GM12878 (cell line): ENCODE measurements at regions not wholly inside any gene's neighbourhood (a gene's known extent, or its start where the extent isn't known, plus 50 kb on each side); places are given as distances from the start of the nearest gene placed in this dataset.

Experiments
- ATAC-seq: fragments of 200-7000 bp; cut with Tn5 transposase; 3 replicates; pipeline ENCODE4 v1.9.1; 2020; ENCODE audit warnings: mild to moderate bottlenecking, moderate library complexity
- BruUV-seq: library from RNA; stranded (reverse); fragments of 400-500 nt; replicated peaks from 2 replicates; lab custom pipeline; 2021; lab: Mats Ljungman, UMichigan
- CTCF ChIA-PET: fragments of 300-600 bp; sonication (Branson Sonifier 250); formaldehyde crosslinking; extraction: SDS; loops from one replicate; lab custom pipeline; 2021; ENCODE audit warnings: inconsistent platforms; lab: Yijun Ruan, JAX
- POLR2A ChIA-PET: fragments of 350-600 bp; formaldehyde crosslinking; extraction: SDS; loops from one replicate; lab custom pipeline; 2021; ENCODE audit warnings: inconsistent platforms; lab: Charles Lee
- RAD21 ChIA-PET: fragments of 300-600 bp; sonication (Branson Sonifier 250); formaldehyde crosslinking; loops from one replicate; lab custom pipeline; 2023; ENCODE audit warnings: antibody characterized with exemption; ENCODE audit not compliant: unreplicated experiment; lab: Charles Lee
- SMC1A ChIA-PET: fragments of 300-600 bp; sonication (Branson Sonifier 250); formaldehyde crosslinking; loops from one replicate; lab custom pipeline; 2023; ENCODE audit not compliant: unreplicated experiment, uncharacterized antibody; lab: Charles Lee
- DNase-seq: peaks from one replicate; pipeline ENCODE4 v3.0.0-alpha.2; 2011; ENCODE audit warnings: low read depth, low spot score
- FAIRE-seq: peaks from 3 replicates; lab custom pipeline; 2011; peaks lifted over from hg19 to GRCh38; lab: Jason Lieb, UNC
- H2AFZ ChIP-seq: 2 replicates; pipeline ENCODE4 v1.6.0; 2011; ENCODE audit warnings: low read depth, low read length, control low read depth; ENCODE audit not compliant: control insufficient read depth
- H3K27ac ChIP-seq: 2 replicates; pipeline ENCODE4 v1.5.1; 2011; ENCODE audit warnings: control low read depth; ENCODE audit not compliant: control insufficient read depth, insufficient read depth
- H3K27me3 ChIP-seq, 2 experiments: replicated peaks in 1 of 2; 2 replicates each; pipeline versions ENCODE4 v1.6.0 to v1.6.1; 2011; ENCODE audit warnings: low read length in 1 of 2; ENCODE audit not compliant: control insufficient read depth in 2 of 2, insufficient read depth in 2 of 2
- H3K36me3 ChIP-seq, 2 experiments: 2 replicates each; pipeline ENCODE4 v1.5.1; 2011; ENCODE audit warnings: low read length in 1 of 2; ENCODE audit not compliant: control insufficient read depth in 2 of 2, insufficient read depth in 2 of 2
- H3K4me1 ChIP-seq: 2 replicates; pipeline ENCODE4 v1.6.1; 2011; ENCODE audit warnings: mild to moderate bottlenecking, low read length, moderate library complexity, mixed read lengths; ENCODE audit not compliant: control insufficient read depth, insufficient read depth
- H3K4me2 ChIP-seq: 2 replicates; pipeline ENCODE4 v1.6.0; 2011; ENCODE audit warnings: control low read depth; ENCODE audit not compliant: control insufficient read depth, insufficient read depth
- H3K4me3 ChIP-seq: fragments of 200-600 bp; sonication (generic); 2 replicates; pipeline ENCODE4 v1.5.1; 2016
- H3K79me2 ChIP-seq: 2 replicates; pipeline ENCODE4 v1.6.0; 2011; ENCODE audit warnings: low read length; ENCODE audit not compliant: control insufficient read depth, insufficient read depth
- H3K9ac ChIP-seq: 2 replicates; pipeline ENCODE4 v1.8.0; 2011; ENCODE audit warnings: low read length, control low read depth, mixed read lengths; ENCODE audit not compliant: control insufficient read depth, insufficient read depth
- H3K9me3 ChIP-seq: replicated peaks from 3 replicates; pipeline ENCODE4 v1.5.1; 2011; ENCODE audit warnings: mild to moderate bottlenecking, low read length; ENCODE audit not compliant: control insufficient read depth, insufficient read depth
- H4K20me1 ChIP-seq: 2 replicates; pipeline ENCODE4 v1.6.0; 2011; ENCODE audit not compliant: control insufficient read depth, insufficient read depth
- ATF2 ChIP-seq: IDR thresholded peaks from 2 replicates; pipeline ENCODE4 v1.6.1; 2012; ENCODE audit warnings: low read length, inconsistent platforms
- ATF3 ChIP-seq: IDR thresholded peaks from 2 replicates; pipeline ENCODE4 v1.6.1; 2011; ENCODE audit warnings: low read depth, mild to moderate bottlenecking, low read length, moderate library complexity, borderline replicate concordance; ENCODE audit errors: extremely low read depth
- CREB1 ChIP-seq: IDR thresholded peaks from 2 replicates; pipeline ENCODE4 v1.6.1; 2012; ENCODE audit warnings: low read depth, mild to moderate bottlenecking, inconsistent platforms
- EED ChIP-seq: sonication (generic); IDR thresholded peaks from 2 replicates; pipeline ENCODE4 v1.6.1; 2016; ENCODE audit warnings: antibody characterized with exemption, low read depth
- EGR1 ChIP-seq, 2 experiments: IDR thresholded peaks; 1 replicate in 1 of 2; 2 replicates in 1 of 2; pipeline ENCODE4 v1.6.1; 2011 to 2012; ENCODE audit warnings: low read depth in 2 of 2, low read length in 2 of 2, borderline replicate concordance in 1 of 2, mild to moderate bottlenecking in 1 of 2, moderate library complexity in 1 of 2
- FOXK2 ChIP-seq: fragments of 450-650 bp; IDR thresholded peaks from 2 replicates; pipeline ENCODE4 v1.6.1; 2017; ENCODE audit warnings: mild to moderate bottlenecking, moderate library complexity
- GATAD2B ChIP-seq: fragments of 450-650 bp; conservative IDR thresholded peaks from 2 replicates; pipeline ENCODE4 v1.6.1; 2017; ENCODE audit warnings: low read depth, mild to moderate bottlenecking, moderate library complexity
- KDM1A ChIP-seq: fragments of 200-600 bp; sonication (generic); IDR thresholded peaks from 2 replicates; pipeline ENCODE4 v1.6.1; 2016; ENCODE audit warnings: borderline replicate concordance
- MYB ChIP-seq: fragments of 150-350 bp; IDR thresholded peaks from 2 replicates; pipeline ENCODE4 v1.6.1; 2014; ENCODE audit warnings: mild to moderate bottlenecking, low read depth, low read length, borderline replicate concordance
- PML ChIP-seq: IDR thresholded peaks from 2 replicates; pipeline ENCODE4 v1.6.1; 2012; ENCODE audit warnings: low read length, inconsistent platforms
- RAD21 ChIP-seq: IDR thresholded peaks from 2 replicates; pipeline ENCODE4 v1.6.1; 2011; ENCODE audit warnings: mild to moderate bottlenecking, low read depth, low read length, moderate library complexity; ENCODE audit not compliant: insufficient read depth
- RAD51 ChIP-seq: fragments of 450-650 bp; IDR thresholded peaks from 2 replicates; pipeline ENCODE4 v1.6.1; 2016; ENCODE audit warnings: moderate library complexity, mild to moderate bottlenecking, inconsistent platforms
- RCOR1 ChIP-seq: conservative IDR thresholded peaks from 2 replicates; pipeline ENCODE4 v1.6.1; 2012; ENCODE audit warnings: low read depth, low read length, improper control_type of control experiment
- RUNX3 ChIP-seq: IDR thresholded peaks from 2 replicates; pipeline ENCODE4 v1.6.1; 2012; ENCODE audit warnings: low read length, inconsistent platforms
- SMAD5 ChIP-seq: IDR thresholded peaks from 2 replicates; pipeline ENCODE4 v1.6.1; 2016; ENCODE audit warnings: antibody characterized with exemption, low read depth
- STAT3 ChIP-seq: IDR thresholded peaks from 2 replicates; pipeline ENCODE4 v1.6.1; 2011; ENCODE audit warnings: low read depth, low read length, improper control_type of control experiment
- TCF3 ChIP-seq: IDR thresholded peaks from 2 replicates; pipeline ENCODE4 v1.6.1; 2012; ENCODE audit warnings: low read depth, mild to moderate bottlenecking, low read length, borderline replicate concordance; ENCODE audit not compliant: insufficient read depth
- ZNF384 ChIP-seq: IDR thresholded peaks from 2 replicates; pipeline ENCODE4 v1.6.1; 2012; ENCODE audit warnings: low read depth, mild to moderate bottlenecking, low read length, improper control_type of control experiment, borderline replicate concordance
- ZNF622 ChIP-seq: fragments of 450-650 bp; IDR thresholded peaks from 2 replicates; pipeline ENCODE4 v1.6.1; 2017; ENCODE audit warnings: mild to moderate bottlenecking, inconsistent platforms
- WGBS: methylation state at CpG from one replicate; pipeline ENCODE4 v1.1.6; 2016; ENCODE audit warnings: low lambda C conversion rate; ENCODE audit not compliant: insufficient replicate concordance, insufficient coverage; ENCODE audit errors: missing lambda C conversion rate; 5-methylcytosine and 5-hydroxymethylcytosine counted together
- in situ Hi-C: fragments of 300-500 bp; cut with MboI; formaldehyde crosslinking; loops from 9 replicates; pipeline ENCODE4 v1.14.3; 2018; ENCODE audit warnings: mixed read lengths
- intact Hi-C: fragments of 100-400 bp; cut with micrococcal nuclease; formaldehyde crosslinking; loops from one replicate; pipeline ENCODE4 v1.14.2; 2022; ENCODE audit not compliant: unreplicated experiment

GRCh38 chr19:56973713-56974555 is 133.4 kb upstream of the PEG3 start:
- Histone ChIP-seq H4K20me1 (no peaks in the 10 kb centered on the region), H3K4me3 (no peak overlapping the region), H3K36me3 (no peaks in the 10 kb centered on the region), H3K27ac (no peak overlapping the region), H3K79me2 (no peaks in the 10 kb centered on the region), H2AFZ (no peak overlapping the region), H3K9me3 (no peaks in the 10 kb centered on the region; the same call in 2 of the 3 replicates), H3K27me3 (no peaks in the 10 kb centered on the region), H3K9ac (no peak overlapping the region), H3K4me1 (no peaks in the 10 kb centered on the region), H3K4me2 (no peak overlapping the region)
- ChIA-PET POLR2A (no interaction called here), RAD21 (no interaction called here), CTCF (no interaction called here), SMC1A (no interaction called here)
- in situ Hi-C loops (no loop called here), intact Hi-C loops (no loop called here)
- ATAC-seq (no peak), FAIRE-seq (no peak), DNase-seq (no peak)
- no TSS peak for BruUV-seq
- 30% methylated on average over 12 of the region's 12 CpGs for WGBS
- TF ChIP-seq KDM1A: no peak
- no peak for TF ChIP-seq PML
- TF ChIP-seq FOXK2: no peak
- TF ChIP-seq ATF2: no peak
- no peak for TF ChIP-seq TCF3
- TF ChIP-seq MYB: no peak
- no peak for TF ChIP-seq RAD51
- no peak for TF ChIP-seq RCOR1
- no peak for TF ChIP-seq EGR1 (IDR thresholded peaks at IDR 0.05; ENCODE audit: borderline replicate concordance in 1 of 2, low read depth in 2 of 2, low read length in 2 of 2)
- TF ChIP-seq RAD21: no peak
- TF ChIP-seq EED: no peak
- no peak for TF ChIP-seq ATF3
- TF ChIP-seq SMAD5: no peak
- TF ChIP-seq STAT3: no peak
- TF ChIP-seq ZNF384: no peak
- no peak for TF ChIP-seq ZNF622
- no peak for TF ChIP-seq RUNX3
- no peak for TF ChIP-seq GATAD2B
- TF ChIP-seq CREB1: no peak
